HFFc6 (cell line): ENCODE measurements at regions not wholly inside any gene's neighbourhood (a gene's known extent, or its start where the extent isn't known, plus 50 kb on each side); places are given as distances from the start of the nearest gene placed in this dataset.

ENCODE experiments used
- DNase-seq: peaks from one replicate; pipeline ENCODE4 v3.0.0-alpha.2; 2018
- H3K27ac Mint-ChIP-seq: 2 replicates; pipeline ENCODE4 v1.8.0; 2020; ENCODE audit warnings: mild to moderate bottlenecking, mixed read lengths
- H3K27me3 Mint-ChIP-seq: 2 replicates; pipeline ENCODE4 v1.8.0; 2021; ENCODE audit warnings: mild to moderate bottlenecking, moderate library complexity, mixed read lengths; ENCODE audit not compliant: insufficient read depth
- H3K36me3 Mint-ChIP-seq: 2 replicates; pipeline ENCODE4 v1.8.0; 2021; ENCODE audit warnings: low read depth, mixed read lengths
- H3K4me1 Mint-ChIP-seq: 2 replicates; pipeline ENCODE4 v1.8.0; 2020; ENCODE audit warnings: low read depth, mixed read lengths
- H3K4me3 Mint-ChIP-seq: 2 replicates; pipeline ENCODE4 v1.8.0; 2020; ENCODE audit warnings: mild to moderate bottlenecking, moderate library complexity, mixed read lengths
- H3K9me3 Mint-ChIP-seq: 2 replicates; pipeline ENCODE4 v1.8.0; 2020; ENCODE audit warnings: mild to moderate bottlenecking, mixed read lengths
- TF ChIP-seq, protein P1 (sequence below): fragments of 200-600 bp; sonication (generic); IDR thresholded peaks from 2 replicates; pipeline ENCODE4 v1.5.0; 2021; ENCODE audit warnings: antibody characterized with exemption, mild to moderate bottlenecking

DNA sequence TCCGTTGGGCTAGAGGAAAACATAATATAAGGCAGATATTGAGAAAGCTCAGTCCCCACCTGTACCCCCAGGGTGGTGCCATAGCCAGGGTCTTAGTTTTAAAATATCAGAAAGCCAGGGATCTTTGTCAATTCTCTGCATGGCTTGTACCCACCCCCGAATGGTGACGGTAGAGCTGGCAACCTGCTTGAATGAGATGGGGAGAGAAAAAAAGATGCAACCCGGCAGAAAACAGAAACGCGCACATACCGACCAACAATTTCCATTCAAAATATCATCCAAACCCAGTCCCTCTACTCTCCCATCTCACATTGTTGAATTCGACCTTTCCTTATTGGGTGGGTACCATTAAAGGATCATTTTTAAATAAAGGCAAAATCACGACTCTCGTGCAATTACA, 543.9 kb downstream of the MIAT start:
- H3K36me3 Mint-ChIP-seq = peaks cover 5% of the 10 kb centered on the region; the same call in 1 of the 2 replicates
- no peak for DNase-seq
- peaks cover 7% of the 10 kb centered on the region for H3K27me3 Mint-ChIP-seq
- TF ChIP-seq, protein P1, sequence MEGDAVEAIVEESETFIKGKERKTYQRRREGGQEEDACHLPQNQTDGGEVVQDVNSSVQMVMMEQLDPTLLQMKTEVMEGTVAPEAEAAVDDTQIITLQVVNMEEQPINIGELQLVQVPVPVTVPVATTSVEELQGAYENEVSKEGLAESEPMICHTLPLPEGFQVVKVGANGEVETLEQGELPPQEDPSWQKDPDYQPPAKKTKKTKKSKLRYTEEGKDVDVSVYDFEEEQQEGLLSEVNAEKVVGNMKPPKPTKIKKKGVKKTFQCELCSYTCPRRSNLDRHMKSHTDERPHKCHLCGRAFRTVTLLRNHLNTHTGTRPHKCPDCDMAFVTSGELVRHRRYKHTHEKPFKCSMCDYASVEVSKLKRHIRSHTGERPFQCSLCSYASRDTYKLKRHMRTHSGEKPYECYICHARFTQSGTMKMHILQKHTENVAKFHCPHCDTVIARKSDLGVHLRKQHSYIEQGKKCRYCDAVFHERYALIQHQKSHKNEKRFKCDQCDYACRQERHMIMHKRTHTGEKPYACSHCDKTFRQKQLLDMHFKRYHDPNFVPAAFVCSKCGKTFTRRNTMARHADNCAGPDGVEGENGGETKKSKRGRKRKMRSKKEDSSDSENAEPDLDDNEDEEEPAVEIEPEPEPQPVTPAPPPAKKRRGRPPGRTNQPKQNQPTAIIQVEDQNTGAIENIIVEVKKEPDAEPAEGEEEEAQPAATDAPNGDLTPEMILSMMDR = no peak
- H3K27ac Mint-ChIP-seq = no peak overlapping the region
- no peaks in the 10 kb centered on the region; the same call in 1 of the 2 replicates for H3K9me3 Mint-ChIP-seq
- H3K4me1 Mint-ChIP-seq = peaks cover 30% of the 10 kb centered on the region
- no peak overlapping the region for H3K4me3 Mint-ChIP-seq

DNA sequence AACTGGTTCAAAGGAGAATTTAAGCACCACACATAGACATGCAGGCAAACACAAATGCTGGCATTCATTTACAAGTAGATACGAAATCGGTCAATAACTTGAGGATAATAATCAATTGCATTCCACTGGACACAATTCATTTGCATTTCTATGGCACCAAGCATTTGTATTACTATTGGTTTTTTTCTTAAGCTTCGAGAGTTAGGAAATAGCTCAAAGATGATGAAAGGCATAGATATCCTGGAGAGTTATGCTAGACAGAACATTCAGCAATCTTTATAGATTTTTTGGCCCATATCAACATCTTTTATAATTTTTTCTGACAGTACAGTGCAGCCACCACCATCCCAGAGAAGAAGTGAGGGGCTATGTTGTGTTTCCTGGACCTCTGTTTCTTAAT, 544.4 kb downstream of the MIAT start:
- Mint-ChIP-seq H3K36me3 (peaks cover 5% of the 10 kb centered on the region; the same call in 1 of the 2 replicates), H3K27ac (peak overlapping the region; percentile 22; the same call in 1 of the 2 replicates), H3K4me3 (no peak overlapping the region; the same call in 1 of the 2 replicates), H3K27me3 (peaks cover 7% of the 10 kb centered on the region), H3K4me1 (peaks cover 34% of the 10 kb centered on the region), H3K9me3 (no peaks in the 10 kb centered on the region; the same call in 1 of the 2 replicates)
- DNase-seq = no peak
- TF ChIP-seq, protein P1 = no peak

DNA sequence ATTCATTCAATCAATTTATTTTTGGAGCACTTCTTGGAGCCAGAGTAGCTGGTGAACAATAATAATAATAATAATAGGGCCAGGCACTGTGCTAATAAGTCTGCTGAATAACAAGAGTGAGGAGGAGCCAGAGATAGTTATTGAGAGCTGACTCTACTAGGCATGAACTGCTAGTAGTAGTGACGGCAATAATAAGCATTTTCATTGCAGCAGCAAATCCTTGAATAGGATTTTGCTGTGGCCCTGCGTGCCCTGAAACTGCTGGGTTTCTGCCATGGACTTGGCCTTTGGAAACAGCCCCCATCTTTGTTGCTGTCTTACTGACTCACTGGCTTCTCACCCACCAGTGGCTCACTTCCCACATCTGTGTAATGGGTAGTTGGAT, 545.9 kb downstream of the MIAT start:
- H3K36me3 Mint-ChIP-seq = no peaks in the 10 kb centered on the region
- H3K4me3 Mint-ChIP-seq = peak overlapping the region; percentile 78
- H3K9me3 Mint-ChIP-seq = no peaks in the 10 kb centered on the region
- peaks cover 7% of the 10 kb centered on the region for H3K27me3 Mint-ChIP-seq
- no peak for DNase-seq
- H3K27ac Mint-ChIP-seq = peak overlapping the region; percentile 79; the same call in 1 of the 2 replicates
- TF ChIP-seq, protein P1 = no peak
- peaks cover 41% of the 10 kb centered on the region for H3K4me1 Mint-ChIP-seq

DNA sequence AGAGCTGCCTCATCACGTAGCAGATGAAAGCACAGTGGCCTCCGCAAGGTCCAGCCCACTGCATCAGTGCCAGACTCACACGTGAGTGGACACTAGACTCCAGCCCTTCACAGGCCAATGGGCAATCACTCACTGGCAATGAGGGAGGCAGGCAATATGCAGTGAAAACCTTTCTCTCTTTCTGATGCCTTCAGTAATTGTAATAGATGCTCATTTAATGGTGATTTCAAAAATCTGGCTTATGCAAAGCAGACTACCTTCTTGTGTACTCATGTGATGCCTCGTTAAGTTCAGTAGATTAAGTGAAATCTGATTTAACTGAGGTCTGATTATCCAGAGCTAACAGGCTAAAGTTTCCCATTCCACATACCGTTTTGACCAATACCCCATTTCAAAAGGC, 546.9 kb downstream of the MIAT start:
- H3K27me3 Mint-ChIP-seq = peaks cover 7% of the 10 kb centered on the region
- peaks cover 41% of the 10 kb centered on the region for H3K4me1 Mint-ChIP-seq
- TF ChIP-seq, protein P1 = no peak
- no peak overlapping the region for H3K4me3 Mint-ChIP-seq
- H3K9me3 Mint-ChIP-seq = no peaks in the 10 kb centered on the region
- no peak for DNase-seq
- H3K27ac Mint-ChIP-seq = no peak overlapping the region
- no peaks in the 10 kb centered on the region for H3K36me3 Mint-ChIP-seq

DNA sequence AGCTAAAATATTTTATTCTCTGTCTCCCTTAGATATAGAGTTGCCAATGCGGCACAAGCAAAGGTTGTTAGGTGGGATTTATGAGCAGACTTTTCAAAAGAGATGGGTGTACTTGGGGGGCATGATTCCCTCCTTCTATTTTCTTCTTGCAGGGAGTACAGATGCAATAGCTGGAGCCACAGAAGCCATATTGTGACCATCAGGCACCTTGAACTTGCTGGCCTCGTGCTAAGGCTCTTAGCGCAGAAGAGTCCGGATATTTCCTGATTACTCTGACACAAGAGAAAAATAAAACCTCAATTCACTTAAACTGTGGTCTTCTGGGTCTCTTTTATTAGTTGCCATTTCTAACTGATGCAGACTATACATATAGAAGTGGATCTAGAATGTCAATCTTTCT, 547.4 kb downstream of the MIAT start:
- H3K27me3 Mint-ChIP-seq = peaks cover 7% of the 10 kb centered on the region
- no peak for DNase-seq
- no peak overlapping the region for H3K4me3 Mint-ChIP-seq
- H3K4me1 Mint-ChIP-seq = peaks cover 41% of the 10 kb centered on the region
- no peaks in the 10 kb centered on the region for H3K9me3 Mint-ChIP-seq
- TF ChIP-seq, protein P1 = no peak
- H3K36me3 Mint-ChIP-seq = no peaks in the 10 kb centered on the region
- H3K27ac Mint-ChIP-seq = no peak overlapping the region
